GM12892 (cell line): ENCODE measurements at regions not wholly inside any gene's neighbourhood (a gene's known extent, or its start where the extent isn't known, plus 50 kb on each side); places are given as distances from the start of the nearest gene placed in this dataset.

Source experiments
- DNase-seq: peaks from one replicate; pipeline ENCODE4 v3.0.0; 2011; ENCODE audit not compliant: insufficient read length
- FAIRE-seq: peaks from 2 replicates; lab custom pipeline; 2011; peaks lifted over from hg19 to GRCh38; lab: Jason Lieb, UNC
- POLR2A ChIP-seq: IDR thresholded peaks from 2 replicates; pipeline ENCODE4 v1.6.1; 2011; ENCODE audit warnings: low read depth, low read length, control low read depth
- POLR2AphosphoS5 ChIP-seq: IDR thresholded peaks from 2 replicates; pipeline ENCODE4 v1.6.1; 2011; ENCODE audit warnings: low read depth, low read length, control low read depth
- TAF1 ChIP-seq: IDR thresholded peaks from 2 replicates; pipeline ENCODE4 v1.6.1; 2011; ENCODE audit warnings: low read depth, mild to moderate bottlenecking, control low read depth, low read length, borderline replicate concordance

GRCh38 chr20:40562031-40562430, 127.0 kb downstream of the MAFB start:
- FAIRE-seq, result no peak
- TF ChIP-seq TAF1 (no peak), POLR2AphosphoS5 (no peak), POLR2A (no peak)
- DNase-seq, result no peak

DNA sequence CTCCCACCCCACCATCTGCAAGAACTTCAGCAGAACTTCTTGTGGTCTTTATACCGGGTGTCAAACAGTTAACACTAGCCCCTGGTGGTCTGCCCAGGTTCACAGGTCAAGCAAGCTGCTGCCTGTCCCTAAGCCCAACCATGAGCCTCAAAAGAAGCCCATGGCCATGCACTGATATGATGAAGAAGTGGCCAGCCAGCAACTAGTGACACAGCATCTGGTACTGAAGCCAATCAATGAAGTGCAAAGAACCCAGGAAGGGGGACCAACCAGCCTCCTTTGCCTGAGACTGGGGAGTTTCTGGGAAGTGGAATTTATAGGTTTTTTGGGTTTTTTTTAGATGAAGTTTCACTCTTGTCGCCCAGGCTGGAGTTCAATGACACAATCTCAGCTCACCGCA, 127.8 kb downstream of the MAFB start:
- no peak for TF ChIP-seq TAF1
- TF ChIP-seq POLR2A, result no peak
- TF ChIP-seq POLR2AphosphoS5, result no peak
- DNase-seq, result no peak
- no peak for FAIRE-seq

DNA sequence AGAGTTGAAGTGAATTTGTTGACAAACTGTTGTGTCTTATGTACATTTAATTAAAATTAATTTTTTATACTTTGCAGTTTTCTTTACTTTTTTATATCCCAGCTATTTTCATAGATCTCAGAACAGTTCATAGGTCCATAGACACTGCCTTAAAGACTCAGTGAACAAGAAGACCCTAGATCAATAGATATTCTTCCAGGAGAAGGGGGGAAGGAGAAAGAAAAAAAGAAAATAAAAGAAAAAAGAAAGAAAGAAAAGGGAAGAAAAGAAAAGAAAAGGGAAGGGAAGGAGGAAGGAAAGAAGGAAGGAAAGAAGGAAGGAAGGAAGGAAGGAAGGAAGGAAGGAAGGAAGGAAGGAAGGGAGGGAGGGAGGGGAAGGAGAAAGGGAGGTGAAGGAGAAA, 130.8 kb downstream of the MAFB start:
- no peak for TF ChIP-seq POLR2AphosphoS5
- FAIRE-seq (no peak), DNase-seq (no peak)

DNA sequence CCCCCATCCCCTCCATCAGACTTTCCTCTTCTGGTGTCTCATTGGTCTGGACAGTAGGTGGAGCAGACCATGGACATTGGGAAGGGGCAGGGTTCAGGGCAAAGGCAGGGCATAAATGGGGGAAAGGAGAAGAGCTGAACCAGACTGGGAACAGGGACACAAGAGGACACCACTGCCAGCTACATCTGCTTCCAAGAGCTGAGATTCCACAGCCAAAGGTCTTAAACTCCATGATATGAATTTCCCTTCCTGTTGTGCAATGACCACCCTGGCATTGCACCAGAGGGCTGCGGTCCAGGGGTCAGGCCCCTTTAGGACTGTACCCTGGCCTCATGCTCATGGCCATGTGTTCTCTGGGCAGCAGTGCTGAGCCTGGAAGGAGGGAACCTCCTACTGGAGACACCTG, 137.9 kb downstream of the MAFB start:
- FAIRE-seq (no peak), DNase-seq (no peak)
- no peak for TF ChIP-seq TAF1
- TF ChIP-seq POLR2A, result no peak
- no peak for TF ChIP-seq POLR2AphosphoS5

GRCh38 chr20:40547483-40548091, 141.4 kb downstream of the MAFB start:
- DNase-seq, result no peak
- TF ChIP-seq TAF1, result no peak
- TF ChIP-seq POLR2A, result no peak
- TF ChIP-seq POLR2AphosphoS5, result no peak
- no peak for FAIRE-seq

DNA sequence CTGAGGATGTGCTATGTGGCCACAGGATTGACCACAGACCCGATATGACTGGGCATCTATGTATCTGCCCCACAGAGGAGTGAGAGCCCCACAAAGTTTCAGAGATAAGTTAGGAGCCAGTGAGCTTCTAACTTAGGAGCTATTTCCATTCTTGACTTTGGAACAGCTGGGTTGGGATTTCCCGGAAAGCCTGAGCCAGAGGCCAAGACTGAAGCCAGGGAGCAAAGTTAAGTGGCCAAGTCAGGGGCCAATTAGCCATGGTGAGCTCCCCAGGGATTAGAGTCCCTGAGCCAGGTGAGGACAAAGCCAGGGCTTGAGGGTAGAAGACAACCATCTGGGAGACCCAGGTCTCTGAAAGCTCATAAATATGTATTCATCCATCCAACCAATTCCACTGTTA, 143.6 kb downstream of the MAFB start:
- no peak for FAIRE-seq

DNA sequence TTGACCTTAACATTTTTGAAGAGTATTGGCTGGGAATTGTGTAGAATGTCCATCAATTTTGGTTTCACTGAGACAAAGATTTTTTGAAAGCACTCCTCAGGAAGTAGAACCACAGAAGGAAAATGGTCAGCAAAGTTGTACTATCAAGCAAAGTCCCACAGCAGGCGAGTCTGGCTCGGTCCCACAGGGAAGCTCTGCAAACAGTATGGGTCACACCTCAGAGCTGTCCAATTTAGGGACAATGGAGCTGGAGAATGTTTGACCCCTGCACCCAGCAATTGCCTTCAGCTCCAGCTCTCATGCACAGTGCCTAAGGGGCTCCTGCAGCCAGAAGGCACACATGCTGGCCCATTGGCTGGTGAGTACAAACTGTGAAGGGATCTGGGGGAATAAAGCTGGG, 147.0 kb downstream of the MAFB start:
- no peak for DNase-seq
- TF ChIP-seq POLR2A (no peak), POLR2AphosphoS5 (no peak), TAF1 (no peak)
- no peak for FAIRE-seq

More for the DNA sequence above, 143.6 kb downstream of the MAFB start:
- no peak for TF ChIP-seq POLR2A
- TF ChIP-seq TAF1, result no peak
- no peak for TF ChIP-seq POLR2AphosphoS5
- DNase-seq, result no peak

DNA sequence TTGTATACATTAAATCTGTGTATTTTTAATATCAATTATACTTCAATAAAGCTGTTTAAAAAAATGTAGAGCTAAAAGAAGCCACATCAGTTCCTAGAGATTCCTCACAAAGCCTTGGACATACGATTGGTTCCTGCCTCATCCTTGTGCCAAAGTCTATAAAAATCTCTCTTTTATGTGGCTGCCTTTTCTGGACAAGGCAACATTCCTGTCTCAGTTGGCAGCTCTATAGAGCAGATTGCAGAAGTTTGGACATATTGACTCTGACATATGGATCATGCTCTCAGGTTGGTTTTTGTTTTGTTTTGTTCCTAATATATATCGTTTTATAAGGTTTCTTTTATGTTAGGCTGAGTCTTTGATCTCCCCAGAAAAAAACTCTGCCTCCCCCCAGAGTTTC, 148.9 kb downstream of the MAFB start:
- DNase-seq (no peak), FAIRE-seq (no peak)
- TF ChIP-seq POLR2AphosphoS5 (no peak), POLR2A (no peak), TAF1 (no peak)

DNA sequence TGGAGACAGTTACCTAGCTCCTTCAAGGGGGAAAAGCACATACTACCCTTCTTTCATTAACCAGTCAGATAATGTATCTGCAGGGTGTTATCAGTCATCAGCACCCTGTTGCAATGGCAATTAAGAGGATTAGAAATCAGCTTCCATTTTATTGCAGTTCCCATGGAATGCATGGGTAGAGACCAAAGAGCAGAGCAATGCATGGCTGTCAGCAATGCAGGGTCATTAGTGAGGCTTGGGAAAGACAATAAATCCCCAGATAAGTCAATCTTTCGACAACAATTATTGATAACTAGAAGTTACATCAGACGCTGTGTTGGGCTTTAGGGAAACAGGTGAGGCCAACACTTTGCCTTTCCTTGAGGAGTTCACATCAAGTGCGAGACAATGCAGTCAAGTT, 150.9 kb downstream of the MAFB start:
- DNase-seq, result no peak
- FAIRE-seq, result no peak
- no peak for TF ChIP-seq TAF1

DNA sequence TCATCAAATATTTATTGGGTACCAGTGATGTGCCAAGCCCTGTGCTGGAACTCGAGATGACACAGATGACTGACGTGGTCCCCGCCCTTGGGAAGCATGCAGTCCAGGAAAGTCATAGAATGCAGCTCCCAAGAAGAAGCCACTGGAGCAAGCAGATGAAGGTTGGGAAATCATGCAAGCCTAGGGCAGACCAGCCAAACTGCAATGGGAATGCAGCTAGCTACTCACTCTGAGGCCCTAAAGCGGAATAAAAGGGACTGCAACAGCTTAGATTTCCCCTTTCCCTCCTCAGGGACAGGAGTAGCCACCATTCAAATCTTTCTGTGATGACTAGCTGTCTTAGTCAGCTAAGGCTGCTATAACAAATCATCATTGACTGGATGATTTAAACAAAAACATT, 152.2 kb downstream of the MAFB start:
- FAIRE-seq (no peak), DNase-seq (no peak)
- TF ChIP-seq TAF1, result no peak
- TF ChIP-seq POLR2AphosphoS5, result no peak
- no peak for TF ChIP-seq POLR2A

GRCh38 chr20:40535816-40536215, 153.2 kb downstream of the MAFB start:
- TF ChIP-seq POLR2A (no peak), POLR2AphosphoS5 (no peak), TAF1 (no peak)
- no peak for DNase-seq
- FAIRE-seq, result no peak

DNA sequence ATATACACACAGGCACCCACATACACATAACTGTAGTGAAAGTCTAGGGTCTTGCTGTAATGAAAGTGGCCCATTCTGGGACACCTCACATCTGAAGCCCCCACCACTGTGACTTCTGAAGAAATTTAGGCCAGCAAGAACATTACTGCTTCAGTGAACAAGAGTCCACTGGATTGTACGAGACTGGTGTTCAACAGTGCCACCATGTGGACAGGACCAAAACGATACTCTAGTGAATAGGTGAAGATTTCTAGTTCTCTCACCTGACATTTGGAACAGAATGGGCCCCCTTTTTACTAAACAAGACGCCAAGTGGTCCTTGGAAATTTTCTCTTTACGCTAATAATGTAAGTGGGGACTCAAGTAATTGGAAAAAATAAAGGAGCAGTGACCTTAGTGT, 156.9 kb downstream of the MAFB start:
- TF ChIP-seq TAF1 (no peak), POLR2AphosphoS5 (no peak), POLR2A (no peak)
- no peak for FAIRE-seq
- no peak for DNase-seq

GRCh38 chr20:40525351-40525750, 163.7 kb downstream of the MAFB start:
- TF ChIP-seq TAF1 (no peak), POLR2A (no peak), POLR2AphosphoS5 (no peak)
- FAIRE-seq (no peak), DNase-seq (no peak)
